Prostate gland (tissue), 2 donors: ENCODE measurements at regions not wholly inside any gene's neighbourhood (a gene's known extent, or its start where the extent isn't known, plus 50 kb on each side); places are given as distances from the start of the nearest gene placed in this dataset.

Experiments used
- DNase-seq: peaks from one replicate; pipeline ENCODE4 v3.0.0-alpha.2; 2019; ENCODE audit warnings: low spot score
- H3K27ac ChIP-seq, 2 donors: fragments of 200-600 bp; sonication (generic); 2 replicates each; pipeline ENCODE4 v1.5.1; 2017 to 2019
- H3K27me3 ChIP-seq: fragments of 200-600 bp; sonication (generic); replicated peaks from 2 replicates; pipeline ENCODE4 v1.5.1; 2019; ENCODE audit not compliant: insufficient read depth
- H3K36me3 ChIP-seq, 2 donors: fragments of 200-600 bp; sonication (generic); 1 replicate in 1 of 2; 2 replicates in 1 of 2; pipeline versions ENCODE4 v1.5.1 to v1.8.1; 2017 to 2019
- H3K4me1 ChIP-seq: fragments of 200-600 bp; sonication (generic); replicated peaks from 2 replicates; pipeline ENCODE4 v1.5.1; 2019
- H3K4me3 ChIP-seq, 2 donors: fragments of 200-600 bp; sonication (generic); 2 replicates each; pipeline ENCODE4 v1.5.1; 2017 to 2019
- H3K9me3 ChIP-seq: fragments of 200-600 bp; sonication (generic); 2 replicates; pipeline ENCODE4 v1.5.1; 2017
- POLR2A ChIP-seq: fragments of 450-650 bp; IDR thresholded peaks from one replicate; pipeline ENCODE4 v1.6.1; 2016; ENCODE audit warnings: antibody characterized with exemption, mild to moderate bottlenecking
- POLR2AphosphoS5 ChIP-seq: sonication (generic); formaldehyde crosslinking; IDR thresholded peaks from one replicate; pipeline ENCODE4 v1.6.1; 2017; ENCODE audit warnings: antibody characterized with exemption
- WGBS: methylation state at CpG from one replicate; pipeline ENCODE4 v1.1.5; 2018; 5-methylcytosine and 5-hydroxymethylcytosine counted together
- intact Hi-C: fragments of 100-400 bp; cut with DNase I; formaldehyde crosslinking; loops from one replicate; pipeline ENCODE4 v1.14.2; 2022
- TF ChIP-seq, protein P1 (sequence below), 4 experiments: fragments of 200-600 bp in 2 of 4; fragments of 450-650 bp in 2 of 4; sonication (generic) in 2 of 4; IDR thresholded peaks; 1 replicate in 3 of 4; 2 replicates in 1 of 4; pipeline ENCODE4 v1.5.1; 2016 to 2019; ENCODE audit warnings: antibody characterized with exemption in 4 of 4, mild to moderate bottlenecking in 2 of 4, moderate library complexity in 2 of 4

DNA sequence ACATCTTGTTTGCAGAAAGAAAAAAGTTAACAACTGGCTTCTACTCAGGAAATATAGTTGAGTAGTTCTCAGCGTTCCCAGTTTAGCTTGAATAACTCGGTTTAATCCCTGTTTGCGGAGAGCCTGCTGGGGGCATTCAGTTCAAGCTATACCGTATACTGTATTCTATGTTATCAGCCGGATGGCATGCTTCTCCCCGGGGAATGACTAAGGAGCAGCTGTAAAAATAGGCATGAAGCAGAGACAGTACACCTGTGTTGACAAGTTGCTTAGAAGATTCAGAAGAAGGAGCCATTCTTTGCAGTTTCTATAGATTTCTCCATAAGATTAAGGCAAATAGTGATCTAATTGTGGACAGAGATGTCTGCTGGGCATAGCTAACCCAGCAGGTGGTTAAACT is 267.8 kb upstream of the NCAM2 start:
- intact Hi-C loops: no loop called here
- H3K27me3 ChIP-seq: no peaks in the 10 kb centered on the region
- H3K27ac ChIP-seq: no peak overlapping the region
- WGBS: 71% methylated on average over 6 of the region's 6 CpGs
- TF ChIP-seq, protein P1, sequence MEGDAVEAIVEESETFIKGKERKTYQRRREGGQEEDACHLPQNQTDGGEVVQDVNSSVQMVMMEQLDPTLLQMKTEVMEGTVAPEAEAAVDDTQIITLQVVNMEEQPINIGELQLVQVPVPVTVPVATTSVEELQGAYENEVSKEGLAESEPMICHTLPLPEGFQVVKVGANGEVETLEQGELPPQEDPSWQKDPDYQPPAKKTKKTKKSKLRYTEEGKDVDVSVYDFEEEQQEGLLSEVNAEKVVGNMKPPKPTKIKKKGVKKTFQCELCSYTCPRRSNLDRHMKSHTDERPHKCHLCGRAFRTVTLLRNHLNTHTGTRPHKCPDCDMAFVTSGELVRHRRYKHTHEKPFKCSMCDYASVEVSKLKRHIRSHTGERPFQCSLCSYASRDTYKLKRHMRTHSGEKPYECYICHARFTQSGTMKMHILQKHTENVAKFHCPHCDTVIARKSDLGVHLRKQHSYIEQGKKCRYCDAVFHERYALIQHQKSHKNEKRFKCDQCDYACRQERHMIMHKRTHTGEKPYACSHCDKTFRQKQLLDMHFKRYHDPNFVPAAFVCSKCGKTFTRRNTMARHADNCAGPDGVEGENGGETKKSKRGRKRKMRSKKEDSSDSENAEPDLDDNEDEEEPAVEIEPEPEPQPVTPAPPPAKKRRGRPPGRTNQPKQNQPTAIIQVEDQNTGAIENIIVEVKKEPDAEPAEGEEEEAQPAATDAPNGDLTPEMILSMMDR (IDR thresholded peaks at IDR 0.05): no peak
- TF ChIP-seq POLR2AphosphoS5 (no peak), POLR2A (no peak)
- H3K4me1 ChIP-seq: no peaks in the 10 kb centered on the region
- DNase-seq: no peak
- H3K9me3 ChIP-seq: no peaks in the 10 kb centered on the region
- H3K4me3 ChIP-seq: no peak overlapping the region
- H3K36me3 ChIP-seq: no peaks in the 10 kb centered on the region

- no peak for DNase-seq
- TF ChIP-seq, protein P1 (IDR thresholded peaks at IDR 0.05): no peak
- no peak for TF ChIP-seq POLR2A
- TF ChIP-seq POLR2AphosphoS5: no peak
- Histone ChIP-seq H3K36me3 (no peaks in the 10 kb centered on the region), H3K27me3 (no peaks in the 10 kb centered on the region), H3K9me3 (no peaks in the 10 kb centered on the region), H3K27ac (no peak overlapping the region), H3K4me1 (no peaks in the 10 kb centered on the region), H3K4me3 (no peak overlapping the region)
- WGBS: 54% methylated on average over 1 of the region's 1 CpG
- intact Hi-C loops: no loop called here
Measured at GRCh38 chr21:20735257-20735656, 263.0 kb upstream of the NCAM2 start.

- no peaks in the 10 kb centered on the region for H3K4me1 ChIP-seq
- H3K27ac ChIP-seq: no peak overlapping the region
- DNase-seq: no peak
- no peaks in the 10 kb centered on the region for H3K27me3 ChIP-seq
- H3K9me3 ChIP-seq: no peaks in the 10 kb centered on the region
- intact Hi-C loops: no loop called here
- TF ChIP-seq, protein P1 (IDR thresholded peaks at IDR 0.05): no peak
- TF ChIP-seq POLR2A: no peak
- no peak for TF ChIP-seq POLR2AphosphoS5
- H3K4me3 ChIP-seq: no peak overlapping the region
- H3K36me3 ChIP-seq: no peaks in the 10 kb centered on the region
Measured at GRCh38 chr21:20737227-20737913, 260.8 kb upstream of the NCAM2 start.

DNA sequence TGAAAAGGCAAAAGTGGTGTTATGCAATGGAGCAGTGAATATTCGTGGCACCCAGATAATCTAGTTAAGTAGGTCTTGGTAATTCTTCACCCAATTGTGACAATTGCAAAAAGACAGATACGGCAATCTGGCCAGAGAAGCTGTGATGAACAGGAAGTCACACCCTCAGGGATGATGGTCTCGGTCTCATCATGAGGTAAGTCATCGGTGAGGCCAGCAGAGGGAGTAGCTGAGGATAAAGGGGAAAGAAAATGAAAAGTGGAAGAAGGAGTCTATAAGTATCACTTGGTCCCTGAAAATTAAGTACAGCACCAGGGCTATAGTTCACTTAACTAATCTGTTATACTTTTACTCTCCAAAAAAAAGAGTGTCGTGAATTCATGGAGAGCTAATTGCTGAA is 258.8 kb upstream of the NCAM2 start:
- TF ChIP-seq, protein P1 (IDR thresholded peaks at IDR 0.05): no peak
- no peak for TF ChIP-seq POLR2A
- TF ChIP-seq POLR2AphosphoS5: no peak
- WGBS: 79% methylated on average over 5 of the region's 5 CpGs
- Histone ChIP-seq H3K27me3 (no peaks in the 10 kb centered on the region), H3K4me1 (no peaks in the 10 kb centered on the region), H3K36me3 (no peaks in the 10 kb centered on the region), H3K27ac (no peak overlapping the region), H3K4me3 (no peak overlapping the region), H3K9me3 (no peaks in the 10 kb centered on the region)
- DNase-seq: no peak
- intact Hi-C loops: no loop called here

DNA sequence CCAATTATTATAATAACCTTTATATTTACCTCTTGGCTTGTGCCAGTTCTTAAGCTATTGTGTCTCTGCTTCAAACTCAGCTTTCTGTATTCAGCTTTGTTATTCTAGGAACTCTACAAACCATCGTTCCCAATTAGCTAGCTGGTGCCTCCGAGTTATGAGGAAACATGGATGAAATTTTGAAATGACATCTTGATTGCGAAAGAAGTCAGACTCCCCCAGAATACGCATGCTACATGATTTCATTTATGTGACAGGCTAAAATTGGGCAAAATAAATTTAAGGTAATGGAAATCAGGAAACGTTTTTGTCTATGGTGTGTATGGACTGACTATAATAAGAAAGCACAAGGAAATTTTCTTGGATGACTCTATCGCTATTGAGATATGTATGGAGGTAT is 256.8 kb upstream of the NCAM2 start:
- no peak overlapping the region for H3K27ac ChIP-seq
- no peaks in the 10 kb centered on the region for H3K4me1 ChIP-seq
- H3K36me3 ChIP-seq: no peaks in the 10 kb centered on the region
- H3K9me3 ChIP-seq: no peaks in the 10 kb centered on the region
- H3K4me3 ChIP-seq: no peak overlapping the region
- intact Hi-C loops: no loop called here
- TF ChIP-seq POLR2A (no peak), POLR2AphosphoS5 (no peak)
- TF ChIP-seq, protein P1 (IDR thresholded peaks at IDR 0.05): no peak
- DNase-seq: no peak
- WGBS: 90% methylated on average over 6 of the region's 6 CpGs
- H3K27me3 ChIP-seq: no peaks in the 10 kb centered on the region
